GM06990 (cell line): ENCODE measurements at regions not wholly inside any gene's neighbourhood (a gene's known extent, or its start where the extent isn't known, plus 50 kb on each side); places are given as distances from the start of the nearest gene placed in this dataset.

Experiments used
- DNase-seq: peaks from one replicate; pipeline ENCODE4 v3.0.0-alpha.2; 2011; ENCODE audit not compliant: insufficient read length; ENCODE audit errors: extremely low read depth
- H3K27me3 ChIP-seq: replicated peaks from 2 replicates; pipeline ENCODE4 v1.6.0; 2011; ENCODE audit warnings: low read length; ENCODE audit not compliant: control insufficient read depth, insufficient read depth
- H3K36me3 ChIP-seq: 2 replicates; pipeline ENCODE4 v1.5.1; 2011; ENCODE audit warnings: low read length; ENCODE audit not compliant: control insufficient read depth, insufficient read depth
- H3K4me3 ChIP-seq: replicated peaks from 2 replicates; pipeline ENCODE4 v1.5.1; 2011; ENCODE audit warnings: low read depth, mild to moderate bottlenecking, control low read depth, low read length
- TF ChIP-seq, protein P1 (sequence below): IDR thresholded peaks from 2 replicates; pipeline ENCODE4 v1.5.1; 2011; ENCODE audit warnings: low read length, control low read depth, mild to moderate bottlenecking, inconsistent platforms; ENCODE audit not compliant: insufficient read depth, poor library complexity, severe bottlenecking

DNA sequence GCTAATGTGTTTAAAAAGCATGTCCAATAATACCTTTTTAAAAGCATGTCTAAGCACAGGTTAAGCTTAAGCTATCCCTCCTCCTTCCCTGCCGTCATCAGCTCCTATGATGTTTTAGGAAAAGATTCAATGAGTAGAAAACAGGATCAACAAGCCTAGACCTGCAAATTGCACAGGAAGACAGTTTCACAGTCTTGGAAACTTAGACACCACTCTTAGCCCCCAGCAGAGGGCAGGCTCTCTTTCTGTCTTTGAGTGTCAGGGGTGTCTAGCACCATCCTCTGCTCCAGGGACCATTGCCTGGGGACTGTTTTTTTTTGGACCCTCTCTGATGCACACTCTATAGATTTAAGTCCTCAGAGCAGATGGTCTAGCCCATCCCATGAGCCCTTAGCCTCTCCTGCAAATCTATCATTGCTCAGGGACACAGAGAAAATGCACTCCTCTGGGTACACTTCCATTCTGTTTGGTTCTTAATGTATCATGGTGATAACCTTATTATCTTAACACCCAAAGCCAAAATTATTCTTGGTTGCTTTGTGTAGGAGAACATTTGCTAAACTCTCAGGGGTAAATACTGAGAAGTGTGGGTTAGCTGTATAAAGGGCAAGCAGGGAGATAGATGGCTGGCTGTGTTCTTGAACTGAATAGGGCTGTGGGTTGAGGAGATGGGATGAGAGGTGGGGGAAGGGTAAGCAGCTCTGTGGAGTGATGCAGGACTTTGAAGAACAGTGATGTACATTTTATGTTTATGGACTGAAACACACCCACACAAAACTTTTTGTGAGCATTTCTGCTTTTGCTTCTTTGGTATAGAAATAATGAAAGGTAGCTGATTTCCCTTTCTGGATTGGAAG lies 259.9 kb upstream of the DDHD1 start:
- TF ChIP-seq, protein P1, sequence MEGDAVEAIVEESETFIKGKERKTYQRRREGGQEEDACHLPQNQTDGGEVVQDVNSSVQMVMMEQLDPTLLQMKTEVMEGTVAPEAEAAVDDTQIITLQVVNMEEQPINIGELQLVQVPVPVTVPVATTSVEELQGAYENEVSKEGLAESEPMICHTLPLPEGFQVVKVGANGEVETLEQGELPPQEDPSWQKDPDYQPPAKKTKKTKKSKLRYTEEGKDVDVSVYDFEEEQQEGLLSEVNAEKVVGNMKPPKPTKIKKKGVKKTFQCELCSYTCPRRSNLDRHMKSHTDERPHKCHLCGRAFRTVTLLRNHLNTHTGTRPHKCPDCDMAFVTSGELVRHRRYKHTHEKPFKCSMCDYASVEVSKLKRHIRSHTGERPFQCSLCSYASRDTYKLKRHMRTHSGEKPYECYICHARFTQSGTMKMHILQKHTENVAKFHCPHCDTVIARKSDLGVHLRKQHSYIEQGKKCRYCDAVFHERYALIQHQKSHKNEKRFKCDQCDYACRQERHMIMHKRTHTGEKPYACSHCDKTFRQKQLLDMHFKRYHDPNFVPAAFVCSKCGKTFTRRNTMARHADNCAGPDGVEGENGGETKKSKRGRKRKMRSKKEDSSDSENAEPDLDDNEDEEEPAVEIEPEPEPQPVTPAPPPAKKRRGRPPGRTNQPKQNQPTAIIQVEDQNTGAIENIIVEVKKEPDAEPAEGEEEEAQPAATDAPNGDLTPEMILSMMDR, result peak; percentile 65
- DNase-seq, result no peak
- no peaks in the 10 kb centered on the region for H3K36me3 ChIP-seq

DNA sequence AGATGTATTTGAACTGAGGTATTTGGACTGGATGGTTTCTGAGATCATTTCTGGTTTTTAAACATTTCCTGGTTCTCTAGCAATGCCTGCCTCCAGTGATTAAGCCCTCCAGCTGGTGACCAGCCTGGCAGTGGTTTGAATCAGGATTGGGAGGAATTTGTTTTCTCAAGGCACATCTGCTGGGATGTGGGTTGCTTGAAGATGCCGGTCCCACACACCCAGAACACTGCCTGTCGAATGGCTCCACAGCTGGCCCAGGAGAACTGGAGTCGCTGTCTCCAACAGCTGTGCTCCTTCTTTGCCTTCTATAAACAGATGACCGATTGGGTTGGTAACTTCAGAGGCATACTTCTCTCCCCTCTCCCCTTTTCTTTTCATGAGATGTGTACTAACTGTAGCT lies 258.0 kb upstream of the DDHD1 start:
- DNase-seq, result no peak
- Histone ChIP-seq H3K27me3 (no peaks in the 10 kb centered on the region; the same call in 1 of the 2 replicates), H3K36me3 (no peaks in the 10 kb centered on the region), H3K4me3 (no peak overlapping the region)
- TF ChIP-seq, protein P1, result no peak

More for the DNA sequence above, 259.9 kb upstream of the DDHD1 start:
- Histone ChIP-seq H3K4me3 (no peak overlapping the region), H3K27me3 (no peaks in the 10 kb centered on the region; the same call in 1 of the 2 replicates)

DNA sequence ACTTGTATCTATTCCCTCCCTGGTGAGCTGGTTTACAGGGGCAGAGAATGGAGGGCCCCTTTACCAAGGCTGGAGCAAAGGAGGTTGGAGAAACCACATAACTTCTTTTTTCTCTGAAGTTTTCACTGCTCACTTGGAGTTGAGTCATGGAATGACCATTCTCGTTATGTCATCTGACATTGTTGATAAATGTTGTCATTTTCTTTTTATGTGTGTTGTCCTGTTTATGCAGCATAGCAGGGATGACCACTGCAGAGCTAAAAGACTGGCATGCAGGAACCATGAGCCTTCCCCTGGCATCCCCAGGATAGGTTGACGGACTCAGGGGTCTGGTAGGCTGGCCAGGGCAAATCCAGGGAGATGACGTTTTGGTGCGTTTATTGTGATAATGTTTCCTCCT lies 256.8 kb upstream of the DDHD1 start:
- H3K27me3 ChIP-seq, result no peaks in the 10 kb centered on the region; the same call in 1 of the 2 replicates
- DNase-seq, result no peak
- TF ChIP-seq, protein P1, result no peak
- no peaks in the 10 kb centered on the region for H3K36me3 ChIP-seq
- no peak overlapping the region for H3K4me3 ChIP-seq

DNA sequence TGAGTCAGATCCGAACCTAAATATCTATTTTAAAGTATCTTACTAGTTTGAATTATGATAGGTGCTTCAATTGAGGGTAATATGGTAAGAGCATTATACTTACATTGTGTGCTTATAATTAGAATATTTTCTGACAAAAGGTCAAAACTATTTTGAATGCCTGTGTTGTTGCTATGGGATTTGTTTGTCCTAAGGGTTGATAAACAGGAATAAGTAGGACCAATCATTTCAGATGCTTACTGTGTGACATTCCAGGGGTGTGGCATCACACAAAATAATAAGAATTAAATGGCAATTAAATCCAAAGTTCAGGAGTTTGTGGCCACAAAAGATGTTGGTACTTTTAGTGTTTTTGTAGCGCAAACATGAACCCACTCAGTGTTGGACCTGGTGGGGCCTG lies 256.2 kb upstream of the DDHD1 start:
- TF ChIP-seq, protein P1, result no peak
- no peak overlapping the region for H3K4me3 ChIP-seq
- H3K36me3 ChIP-seq, result no peaks in the 10 kb centered on the region
- no peaks in the 10 kb centered on the region; the same call in 1 of the 2 replicates for H3K27me3 ChIP-seq
- DNase-seq, result no peak

DNA sequence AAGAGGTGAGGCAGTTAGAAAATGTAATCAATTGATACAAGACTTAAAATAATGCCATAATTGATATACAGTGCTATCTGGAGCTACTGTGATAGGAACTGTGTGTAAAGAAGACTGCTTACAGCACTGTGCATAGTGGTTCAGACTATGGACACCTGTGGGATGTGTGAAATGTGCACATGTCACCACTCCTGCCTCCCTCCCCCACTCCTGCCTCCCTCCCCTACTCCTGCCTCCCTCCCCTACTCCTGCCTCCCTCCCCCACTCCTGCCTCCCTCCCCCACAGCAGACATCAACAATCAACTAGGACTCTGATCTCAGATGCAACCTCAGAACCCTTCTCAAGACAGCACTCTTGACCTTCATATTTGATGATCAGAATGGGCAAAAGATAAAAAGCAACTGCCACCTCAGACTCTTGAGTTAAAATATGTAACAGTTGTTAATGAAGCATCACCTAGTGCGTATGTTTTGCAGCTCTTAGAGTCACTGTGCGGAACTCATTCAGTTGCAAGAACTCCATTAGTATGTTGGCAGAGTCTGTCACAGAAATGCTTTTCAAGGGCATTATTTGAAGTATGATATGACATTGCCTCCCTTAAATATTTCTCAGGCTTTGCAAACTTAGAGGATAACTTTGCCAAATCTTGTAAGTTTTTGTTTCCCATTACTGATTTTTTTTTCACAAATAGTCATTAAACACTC lies 255.2 kb upstream of the DDHD1 start:
- no peaks in the 10 kb centered on the region for H3K36me3 ChIP-seq
- TF ChIP-seq, protein P1, result no peak
- DNase-seq, result no peak
- H3K4me3 ChIP-seq, result no peak overlapping the region
- no peaks in the 10 kb centered on the region; the same call in 1 of the 2 replicates for H3K27me3 ChIP-seq
